Activated T-cell treated with anti-CD3 and anti-CD28 coated beads for 24 hours (primary cell): ENCODE measurements at regions not wholly inside any gene's neighbourhood (a gene's known extent, or its start where the extent isn't known, plus 50 kb on each side); places are given as distances from the start of the nearest gene placed in this dataset.

Experiments used
- DNase-seq: peaks from one replicate; pipeline ENCODE4 v3.0.0-alpha.2; 2020; ENCODE audit warnings: low read depth

DNA sequence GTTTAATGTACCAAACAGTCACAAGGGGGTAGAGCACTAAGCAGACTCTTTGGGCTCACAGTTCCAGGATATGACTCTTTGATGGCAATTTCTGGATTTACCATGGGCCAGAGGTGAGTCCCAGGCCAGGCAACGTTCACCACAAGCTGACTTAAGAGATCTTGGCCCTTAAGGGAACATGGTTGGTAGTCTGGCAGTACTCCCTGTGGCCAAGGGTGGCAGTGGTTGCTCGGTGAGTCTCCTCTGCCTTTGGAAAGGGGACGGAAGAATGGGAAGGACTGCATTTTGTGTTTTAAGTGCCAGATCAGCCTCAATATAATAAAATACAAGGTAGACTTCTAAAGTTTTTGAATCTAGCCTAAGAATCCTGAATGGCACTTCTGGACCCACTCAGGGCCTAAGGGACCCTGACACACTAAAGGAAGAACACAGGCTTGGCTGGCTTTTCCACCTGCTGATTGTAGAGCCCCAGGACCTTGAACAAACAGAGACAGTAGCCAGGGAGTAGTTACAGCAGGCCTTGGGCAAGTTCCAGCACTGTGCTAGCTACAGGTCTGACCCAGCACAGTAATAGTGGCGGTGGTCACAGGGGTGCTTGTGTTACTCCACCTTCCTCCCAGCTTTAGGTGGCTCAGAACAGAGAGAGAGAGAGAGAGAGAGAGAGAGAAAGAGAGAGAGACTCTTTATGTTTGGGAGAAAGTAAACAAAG lies 730.7 kb upstream of the ALCAM start:
- no peak for DNase-seq

DNA sequence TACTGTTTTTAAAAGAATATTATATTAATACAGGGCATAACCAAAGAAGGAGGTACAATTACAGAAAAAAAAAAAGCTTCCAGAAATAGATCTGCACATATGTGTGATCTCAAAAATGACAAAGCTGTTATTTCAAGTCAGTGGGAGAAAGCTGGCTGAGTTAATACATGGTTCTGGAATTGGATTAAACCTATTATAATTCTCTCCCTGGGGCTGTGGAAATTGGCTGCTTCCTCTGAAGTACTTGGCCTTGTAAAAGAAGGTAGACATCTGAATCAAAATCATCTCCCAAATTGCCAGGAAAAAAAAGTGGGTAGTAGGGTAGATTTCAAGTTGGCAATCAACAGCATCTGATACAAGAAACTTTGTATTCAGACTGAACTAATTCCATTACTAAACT lies 723.9 kb upstream of the ALCAM start:
- DNase-seq = no peak

DNA sequence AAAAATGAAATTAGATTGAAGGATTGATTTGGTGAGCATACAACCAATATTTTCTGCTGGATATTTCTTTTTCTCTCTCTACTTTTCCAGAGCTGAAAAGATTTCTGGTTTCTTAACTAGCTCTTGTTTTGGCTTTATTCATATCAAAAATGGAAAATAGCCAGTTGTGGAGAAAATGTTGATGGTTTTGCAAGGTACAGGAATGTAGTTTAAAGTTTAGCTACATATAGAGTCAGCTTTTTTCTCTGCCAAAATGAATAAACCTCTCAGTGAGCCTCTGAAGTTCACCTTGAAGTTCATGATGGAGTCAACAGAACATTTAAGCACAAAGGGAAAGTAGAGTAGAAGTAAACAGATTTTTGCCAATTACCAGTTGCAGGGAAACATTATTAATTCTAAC lies 720.5 kb upstream of the ALCAM start:
- DNase-seq = no peak

DNA sequence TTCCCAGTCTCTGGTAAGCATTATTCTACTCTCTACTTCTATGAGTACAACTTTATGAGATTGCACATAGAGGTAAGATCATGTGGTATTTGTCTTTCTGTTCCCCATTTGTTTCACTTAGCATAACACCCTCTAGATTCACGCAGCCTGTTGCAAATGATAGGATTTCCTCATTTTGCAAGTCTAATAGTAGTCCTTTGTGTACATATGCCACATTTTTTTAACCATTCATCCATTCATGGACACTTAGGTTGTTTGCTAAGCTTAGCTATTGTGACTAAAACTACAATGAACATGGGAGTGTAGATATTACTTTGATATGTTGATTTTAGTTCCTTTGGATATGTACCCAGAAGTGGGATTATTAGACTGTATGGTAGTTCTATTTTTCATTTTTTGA lies 717.9 kb upstream of the ALCAM start:
- DNase-seq = no peak

DNA sequence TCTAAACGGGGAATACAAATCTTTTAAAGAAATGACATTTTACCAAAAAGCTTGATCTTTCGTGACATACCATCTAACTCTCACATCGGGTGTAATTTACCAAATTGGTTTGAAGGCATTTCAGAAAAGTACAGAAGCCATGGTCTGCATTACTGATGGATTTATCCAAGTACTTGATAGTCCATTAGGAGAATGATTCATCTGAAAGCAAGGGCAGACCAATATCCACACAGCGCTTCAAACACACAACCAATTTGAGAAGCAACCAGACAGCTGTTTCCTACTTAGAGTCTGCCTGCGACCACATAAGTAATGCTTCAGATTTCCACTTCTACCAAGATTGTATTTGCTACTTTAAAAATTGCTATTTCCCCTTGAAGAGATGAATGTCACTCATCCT lies 697.6 kb upstream of the ALCAM start:
- no peak for DNase-seq

DNA sequence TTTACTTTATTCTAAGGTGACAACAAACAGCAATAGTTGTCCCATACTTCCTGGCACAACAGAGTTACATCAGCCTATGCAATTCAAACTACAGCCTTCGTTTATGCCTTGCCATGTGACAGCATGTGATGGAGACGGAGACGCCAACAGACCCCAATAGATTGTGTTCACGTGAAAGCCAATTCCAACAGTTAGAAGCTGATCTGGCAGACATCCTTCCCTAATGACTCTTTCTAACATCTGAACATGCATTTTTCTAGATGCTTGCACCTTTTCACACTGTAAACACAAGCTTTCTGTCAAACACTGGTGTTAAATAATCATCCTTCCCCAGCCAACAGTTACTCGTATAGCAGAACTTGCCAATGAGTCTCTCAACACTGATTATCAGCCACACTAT lies 694.4 kb upstream of the ALCAM start:
- DNase-seq = no peak

DNA sequence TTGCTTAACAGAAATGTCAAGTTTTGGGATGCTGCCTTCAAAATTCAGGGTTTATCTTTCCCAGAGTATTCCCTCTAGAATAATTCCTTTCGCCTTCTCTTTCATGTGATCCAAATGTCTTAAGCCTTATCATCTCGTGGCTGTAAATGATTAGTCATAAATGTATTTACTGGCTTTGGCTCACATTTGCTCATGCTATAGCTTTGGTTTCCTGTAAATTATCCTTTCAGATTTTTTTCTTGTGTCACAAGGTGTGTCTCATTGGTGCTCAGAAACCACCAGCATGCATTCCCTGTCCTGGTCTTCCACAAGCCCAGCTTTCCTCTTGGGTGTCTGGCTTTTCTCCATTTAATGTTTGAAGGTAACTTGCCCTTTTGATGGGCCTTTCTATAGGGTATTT lies 692.7 kb upstream of the ALCAM start:
- no peak for DNase-seq

DNA sequence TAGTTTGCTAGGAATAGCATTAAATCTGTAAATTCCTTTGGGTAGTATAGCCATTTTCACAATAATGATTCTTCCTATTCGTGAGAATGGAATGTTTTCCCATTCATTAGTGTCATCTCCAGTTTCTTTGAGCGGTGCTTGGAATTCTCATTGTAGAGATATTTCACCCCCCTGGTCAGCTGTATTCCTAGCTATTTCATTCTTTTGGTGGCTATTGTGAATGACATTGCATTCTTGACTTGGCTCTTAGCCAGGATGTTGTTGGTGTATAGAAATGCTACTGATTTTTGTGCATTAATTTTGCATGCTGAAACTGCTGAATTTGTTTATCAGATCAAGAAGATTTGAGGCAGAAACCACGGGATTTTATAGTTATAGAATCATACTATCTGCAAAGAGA lies 690.5 kb upstream of the ALCAM start:
- no peak for DNase-seq

DNA sequence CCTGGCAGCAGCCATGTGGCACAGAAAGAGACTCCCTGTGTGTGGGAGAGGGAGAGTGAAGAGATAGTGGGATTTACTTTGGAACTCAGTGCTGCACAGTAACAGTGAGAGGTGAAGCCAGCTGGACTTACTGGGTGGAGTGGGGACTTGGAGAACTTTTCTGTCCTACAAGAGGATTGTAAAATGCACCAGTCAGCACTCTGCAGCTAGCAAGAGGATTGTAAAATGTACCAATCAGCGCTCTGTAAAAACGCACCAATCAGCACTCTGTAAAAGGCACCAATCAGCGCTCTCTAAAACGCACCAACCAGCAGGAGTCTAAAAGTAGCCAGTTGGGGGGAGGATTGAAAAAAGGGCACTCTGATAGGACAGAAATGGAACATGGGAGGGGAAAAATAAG lies 688.8 kb upstream of the ALCAM start:
- DNase-seq = no peak

DNA sequence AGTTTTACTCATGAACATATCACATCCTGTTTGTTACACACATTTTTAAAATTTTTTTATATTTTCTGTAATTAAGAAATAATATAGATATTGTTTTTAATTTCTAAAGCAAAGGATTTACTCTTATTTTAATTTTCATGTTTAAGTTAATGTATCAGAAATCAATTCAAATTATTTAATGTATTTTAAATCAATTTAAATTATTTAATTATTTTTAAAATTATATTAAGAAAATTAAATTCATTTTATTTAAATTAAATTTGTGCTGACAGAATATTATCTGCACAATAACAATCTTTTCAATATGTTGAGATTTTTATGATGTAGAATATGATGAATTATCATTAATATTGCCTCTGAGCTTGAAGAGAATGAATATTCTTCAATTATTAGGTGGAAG lies 681.2 kb upstream of the ALCAM start:
- no peak for DNase-seq

DNA sequence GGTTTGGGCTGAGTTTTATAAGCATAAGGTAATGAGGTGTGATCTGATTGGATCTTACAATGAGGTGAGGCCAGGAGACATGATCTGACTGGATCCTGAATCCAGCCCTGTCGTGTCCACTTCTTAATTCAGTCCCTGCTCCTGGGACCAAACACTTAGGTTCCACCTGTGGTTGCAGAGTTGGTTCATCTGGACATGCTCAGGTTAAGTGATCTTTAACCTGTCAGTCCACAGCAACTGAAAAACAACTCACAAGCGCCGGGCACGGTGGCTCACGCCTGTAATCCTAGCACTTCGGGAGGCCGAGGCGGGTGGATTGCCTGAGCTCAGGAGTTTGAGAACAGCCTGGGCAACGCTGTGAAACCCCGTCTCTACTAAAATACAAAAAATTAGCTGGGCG lies 679.3 kb upstream of the ALCAM start:
- no peak for DNase-seq

DNA sequence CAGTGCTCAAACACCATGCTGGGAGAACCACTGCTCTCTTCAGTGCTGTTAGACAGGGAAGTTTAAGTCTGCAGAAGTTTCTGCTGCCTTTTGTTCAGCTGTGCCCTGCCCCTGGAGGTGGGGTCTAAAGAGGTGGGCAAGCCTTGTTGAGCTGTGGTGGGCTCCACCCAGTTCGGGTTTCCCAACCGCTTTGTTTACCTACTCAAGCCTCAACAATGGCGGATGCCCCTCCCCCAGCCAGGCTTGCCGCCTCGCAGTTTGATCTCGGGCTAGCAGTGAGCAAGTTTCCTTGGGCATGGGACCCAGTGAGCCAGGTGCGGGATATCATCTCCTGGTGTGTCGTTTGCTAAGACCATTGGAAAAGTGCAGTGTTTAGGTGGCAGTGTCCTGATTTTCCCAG lies 670.2 kb upstream of the ALCAM start:
- no peak for DNase-seq

DNA sequence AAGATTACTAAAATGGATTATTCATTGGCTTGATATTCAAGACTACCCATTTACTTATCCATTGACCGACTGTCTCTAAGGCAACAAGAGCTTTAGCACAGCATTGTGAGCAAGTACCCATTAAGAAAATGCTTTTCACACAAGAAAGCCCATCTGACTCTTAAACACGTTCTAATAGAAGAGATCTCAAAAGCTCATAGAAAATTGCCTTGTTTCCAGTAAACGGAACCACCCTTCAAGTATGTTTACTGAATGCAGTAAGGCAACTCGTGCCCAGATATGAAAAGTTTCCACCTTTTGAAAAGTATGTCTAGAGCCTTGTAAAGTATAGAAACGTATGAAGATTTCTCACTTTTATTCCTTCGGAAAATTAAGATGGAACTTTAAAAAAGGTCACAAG lies 655.3 kb upstream of the ALCAM start:
- DNase-seq = no peak

DNA sequence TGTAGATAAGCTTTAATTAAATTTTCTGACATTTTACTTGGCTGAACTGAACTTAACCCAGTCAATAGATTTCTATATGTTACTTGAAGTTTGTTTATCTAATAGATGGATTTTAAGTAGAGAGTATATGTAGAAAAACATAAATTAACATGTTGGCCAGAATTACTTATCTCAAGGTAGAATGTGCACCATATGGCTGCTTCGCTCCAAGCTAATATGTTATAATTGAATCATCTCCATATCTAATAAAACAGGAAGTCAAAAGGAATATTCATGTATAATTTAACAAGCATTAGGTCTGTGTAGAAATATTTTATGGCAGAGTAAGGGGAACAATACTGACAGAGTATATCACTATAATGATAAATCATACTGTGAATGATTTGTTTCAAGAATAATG lies 650.7 kb upstream of the ALCAM start:
- DNase-seq = no peak

DNA sequence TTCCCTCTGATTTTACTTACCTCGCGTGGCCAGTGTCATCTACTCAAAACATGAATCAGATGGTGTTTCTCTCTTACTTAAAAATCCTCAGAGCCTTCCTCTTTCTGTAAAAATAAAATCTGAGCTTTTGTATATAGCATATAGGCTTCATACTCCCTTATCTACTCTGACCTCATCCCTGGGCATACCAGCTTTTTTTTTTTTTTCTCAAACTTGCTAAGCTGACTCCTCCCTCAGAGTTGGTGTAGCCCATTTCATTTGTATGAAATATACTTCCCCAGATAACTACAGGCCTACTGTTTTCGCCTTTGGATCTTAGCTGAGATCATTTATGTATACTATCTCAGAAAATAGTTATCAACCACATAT lies 648.9 kb upstream of the ALCAM start:
- no peak for DNase-seq

DNA sequence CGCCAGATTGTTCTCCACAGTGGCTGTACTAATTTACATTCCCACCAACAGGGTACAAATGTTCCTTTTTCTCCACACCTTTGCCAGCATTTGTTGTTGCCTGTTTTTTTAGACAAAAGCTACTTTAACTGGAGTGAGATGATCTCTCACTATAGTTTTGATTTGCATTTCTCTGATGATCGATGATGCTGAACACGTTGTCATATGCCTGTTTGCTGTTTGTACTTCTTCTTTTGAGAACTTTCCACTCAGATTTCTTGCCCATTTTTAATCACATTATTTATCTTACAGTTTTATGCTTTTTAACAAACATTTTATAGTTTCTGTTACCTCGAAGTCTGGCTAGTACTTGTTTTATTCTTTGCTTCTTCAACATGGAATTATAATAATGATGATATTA lies 643.7 kb upstream of the ALCAM start:
- DNase-seq = no peak

DNA sequence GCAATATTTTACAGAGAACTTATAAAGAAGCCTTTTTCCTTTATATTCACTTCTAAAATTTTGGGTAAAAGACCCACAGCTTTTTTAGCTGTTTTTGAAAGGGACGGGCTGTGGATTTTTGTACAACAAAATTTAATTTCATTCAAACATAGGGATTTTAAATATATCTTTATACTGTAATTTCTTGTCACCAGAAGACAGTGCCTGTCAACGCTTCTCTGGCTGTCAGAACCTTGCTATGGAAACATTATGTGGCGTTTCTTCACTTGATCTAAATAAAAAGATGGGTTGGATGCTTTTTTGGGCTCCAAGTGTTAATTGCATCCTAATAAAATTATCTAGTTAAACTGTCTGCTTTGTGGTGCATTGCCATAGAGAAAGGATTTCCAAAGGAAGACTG lies 635.6 kb upstream of the ALCAM start:
- no peak for DNase-seq

DNA sequence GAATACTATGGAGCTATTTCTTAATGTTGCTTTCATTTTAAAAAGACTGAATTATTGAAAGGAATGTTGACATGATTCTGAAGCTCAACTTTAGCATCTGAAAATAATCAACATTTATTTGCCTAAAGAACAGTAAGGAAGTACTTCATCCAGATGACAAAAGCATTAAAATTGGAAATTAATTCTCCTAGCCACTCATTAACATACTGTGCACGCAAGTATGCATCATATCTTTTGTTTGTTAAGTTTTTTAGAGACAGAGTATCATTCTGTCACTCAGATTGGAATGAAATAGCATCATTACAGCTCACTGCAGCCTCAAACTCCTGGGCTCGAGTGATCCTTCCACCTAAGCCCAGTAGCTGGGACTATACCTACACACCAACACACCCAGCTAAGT lies 632.1 kb upstream of the ALCAM start:
- DNase-seq = no peak

DNA sequence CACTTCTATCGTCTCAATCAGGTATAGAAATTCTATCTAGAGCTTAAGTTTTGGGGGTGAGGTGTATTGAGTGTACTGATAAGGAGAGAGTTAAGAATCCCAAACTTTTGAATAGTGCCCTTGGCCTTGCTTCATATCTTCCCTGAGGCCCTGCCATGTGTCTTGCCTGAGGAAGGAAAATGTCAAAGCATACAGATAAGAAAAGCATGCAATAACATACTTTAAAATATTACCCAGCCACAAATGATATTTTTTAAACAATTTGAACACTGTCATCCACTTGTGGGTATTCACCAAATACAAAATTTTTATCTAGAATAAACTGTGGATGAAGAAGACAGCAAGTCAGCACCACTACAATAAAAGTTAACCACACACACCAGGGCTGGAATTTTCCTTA lies 631.0 kb upstream of the ALCAM start:
- DNase-seq = no peak

DNA sequence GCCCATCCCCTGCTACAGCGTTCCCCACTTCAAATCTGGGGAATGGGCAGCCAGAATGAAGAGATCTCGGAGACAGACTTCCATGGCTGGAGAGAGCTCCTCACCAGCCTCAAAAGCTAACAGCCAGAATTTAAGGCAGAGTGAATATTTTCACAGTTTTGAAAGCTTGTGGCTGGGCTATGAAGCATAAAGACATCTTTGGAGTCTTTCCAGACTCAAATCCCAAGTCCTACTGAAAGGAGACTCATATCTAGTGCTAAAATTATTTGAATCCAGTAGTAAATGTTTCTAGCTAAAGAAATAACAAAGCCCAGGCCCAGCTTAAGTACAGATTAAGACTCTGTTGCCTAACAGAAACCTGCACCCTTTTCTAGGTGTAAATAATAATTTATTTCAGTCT lies 628.4 kb upstream of the ALCAM start:
- no peak for DNase-seq

DNA sequence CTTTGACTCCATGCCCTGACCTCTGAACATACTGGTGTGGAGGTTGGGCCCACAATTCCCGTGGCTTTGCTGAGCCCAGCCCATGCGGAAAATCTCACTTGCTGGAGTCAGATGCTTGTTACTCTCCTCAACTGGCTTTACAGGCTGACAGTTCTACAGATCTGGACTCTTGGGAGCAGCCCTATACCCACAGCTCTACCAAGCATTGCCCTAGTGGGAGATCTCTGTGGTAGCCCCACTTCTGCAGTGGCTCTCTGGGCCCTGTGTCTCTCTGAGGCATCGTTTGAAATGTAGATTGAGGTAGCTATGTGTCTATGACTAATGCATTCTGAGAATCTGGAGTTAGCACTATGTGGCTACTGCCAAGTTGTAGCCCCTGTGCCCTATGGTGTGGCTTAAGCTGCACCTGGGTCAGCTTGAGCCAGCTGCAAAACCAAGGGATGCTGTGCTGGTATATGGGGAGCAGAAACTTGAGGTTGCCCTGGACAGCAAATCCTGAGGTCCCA lies 625.8 kb upstream of the ALCAM start:
- no peak for DNase-seq

DNA sequence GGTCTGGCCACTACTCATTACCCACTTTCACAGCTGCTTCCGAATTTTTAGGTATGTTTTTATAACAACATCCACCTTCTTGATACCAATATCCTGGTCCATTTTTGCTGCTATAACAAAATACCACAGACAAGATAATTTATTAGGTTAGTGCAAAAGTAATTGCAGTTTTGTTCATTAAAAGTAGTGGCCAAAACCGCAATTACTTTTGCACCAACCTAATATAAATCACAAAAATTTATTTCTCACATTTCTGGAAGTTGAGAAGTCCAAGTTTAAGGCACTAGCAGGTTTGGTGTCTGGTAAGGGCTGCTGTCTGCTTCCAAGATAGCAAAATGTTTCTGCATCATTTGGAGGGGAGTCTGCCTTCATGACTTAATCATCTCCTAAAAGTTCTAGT lies 624.7 kb upstream of the ALCAM start:
- no peak for DNase-seq

DNA sequence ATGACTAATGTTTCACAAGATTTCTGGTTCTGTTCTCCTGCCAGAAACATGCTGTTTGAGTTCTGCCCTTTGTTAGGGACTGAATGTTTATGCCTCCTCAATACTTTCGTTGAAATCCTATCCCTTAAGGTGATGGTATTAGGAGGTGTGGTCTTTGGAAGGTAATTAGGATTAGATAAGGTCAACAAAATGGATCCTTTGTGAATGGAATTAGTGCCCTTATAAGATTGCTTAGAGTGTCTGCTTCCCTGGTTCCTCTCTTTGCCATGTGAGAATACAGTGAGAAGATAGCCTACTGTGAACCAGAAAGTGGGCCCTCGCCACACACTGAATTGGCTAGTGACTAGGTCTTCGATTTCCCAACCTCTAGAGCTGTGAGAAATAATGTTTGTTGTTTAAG lies 621.4 kb upstream of the ALCAM start:
- DNase-seq = no peak

DNA sequence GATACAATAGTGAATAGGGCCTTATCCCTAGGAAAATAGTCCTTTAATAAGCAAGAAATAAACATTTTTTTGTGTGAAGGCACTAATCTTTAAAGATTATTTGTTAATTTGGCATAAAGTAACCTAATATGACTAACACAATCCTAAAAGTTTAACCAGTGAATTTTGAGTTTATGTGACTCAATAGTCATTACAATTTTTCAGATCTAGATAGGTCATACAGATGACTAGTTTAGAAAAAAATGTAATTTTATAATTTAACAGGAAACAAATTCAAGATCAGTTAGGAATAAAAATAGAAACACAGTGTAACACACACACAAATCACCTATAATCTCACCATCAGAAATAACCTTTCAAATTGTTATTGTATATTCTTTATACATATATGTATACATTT lies 620.7 kb upstream of the ALCAM start:
- DNase-seq = no peak

DNA sequence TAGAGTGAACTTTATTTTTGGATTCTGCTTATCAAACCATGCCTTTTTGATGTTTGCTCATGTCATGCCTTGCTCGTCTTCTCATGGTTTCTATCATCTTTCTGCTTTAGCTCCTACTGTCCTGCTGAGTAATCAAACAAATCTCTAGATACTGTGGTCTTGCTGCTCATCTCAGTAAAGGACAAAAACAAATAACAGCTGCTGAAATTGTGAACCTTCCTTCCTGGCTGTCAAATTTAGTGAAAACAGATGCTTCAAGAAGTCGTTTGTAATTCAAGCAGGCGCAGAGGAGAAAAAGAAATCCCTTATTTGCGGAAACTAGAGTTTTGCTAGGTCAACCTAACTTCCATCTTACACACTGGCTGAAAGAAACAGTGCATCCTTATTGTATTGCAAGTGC lies 616.1 kb upstream of the ALCAM start:
- no peak for DNase-seq
